Right atrium auricular region (tissue), 2 donors: ENCODE measurements at regions not wholly inside any gene's neighbourhood (a gene's known extent, or its start where the extent isn't known, plus 50 kb on each side); places are given as distances from the start of the nearest gene placed in this dataset.

Experiments used
- DNase-seq: peaks from one replicate; pipeline ENCODE4 v3.0.0-alpha.2; 2019; ENCODE audit warnings: low spot score
- H3K27ac ChIP-seq, 2 donors: fragments of 200-600 bp; sonication (generic); 1 replicate in 1 of 2; 2 replicates in 1 of 2; pipeline ENCODE4 v1.5.1; 2016 to 2019
- H3K27me3 ChIP-seq, 2 donors: fragments of 200-600 bp; sonication (generic); one replicate each; pipeline versions ENCODE4 v1.5.1 to v1.6.0; 2017 to 2019
- H3K36me3 ChIP-seq: fragments of 200-600 bp; sonication (generic); one replicate; pipeline ENCODE4 v1.5.1; 2016
- H3K4me1 ChIP-seq, 2 donors: fragments of 200-600 bp; sonication (generic); one replicate each; pipeline versions ENCODE4 v1.5.1 to v1.6.0; 2017 to 2019
- H3K4me3 ChIP-seq, 2 donors: fragments of 200-600 bp; sonication (generic); 1 replicate in 1 of 2; 2 replicates in 1 of 2; pipeline ENCODE4 v1.5.1; 2017 to 2019; ENCODE audit warnings: mild to moderate bottlenecking in 1 of 2, moderate library complexity in 1 of 2
- H3K9me3 ChIP-seq, 2 donors: fragments of 200-600 bp; sonication (generic); one replicate each; pipeline ENCODE4 v1.5.1; 2019
- TF ChIP-seq, protein P1 (sequence below), 2 donors: fragments of 200-600 bp; sonication (generic); IDR thresholded peaks; one replicate each; pipeline ENCODE4 v1.5.1; 2019; ENCODE audit warnings: antibody characterized with exemption in 2 of 2

DNA sequence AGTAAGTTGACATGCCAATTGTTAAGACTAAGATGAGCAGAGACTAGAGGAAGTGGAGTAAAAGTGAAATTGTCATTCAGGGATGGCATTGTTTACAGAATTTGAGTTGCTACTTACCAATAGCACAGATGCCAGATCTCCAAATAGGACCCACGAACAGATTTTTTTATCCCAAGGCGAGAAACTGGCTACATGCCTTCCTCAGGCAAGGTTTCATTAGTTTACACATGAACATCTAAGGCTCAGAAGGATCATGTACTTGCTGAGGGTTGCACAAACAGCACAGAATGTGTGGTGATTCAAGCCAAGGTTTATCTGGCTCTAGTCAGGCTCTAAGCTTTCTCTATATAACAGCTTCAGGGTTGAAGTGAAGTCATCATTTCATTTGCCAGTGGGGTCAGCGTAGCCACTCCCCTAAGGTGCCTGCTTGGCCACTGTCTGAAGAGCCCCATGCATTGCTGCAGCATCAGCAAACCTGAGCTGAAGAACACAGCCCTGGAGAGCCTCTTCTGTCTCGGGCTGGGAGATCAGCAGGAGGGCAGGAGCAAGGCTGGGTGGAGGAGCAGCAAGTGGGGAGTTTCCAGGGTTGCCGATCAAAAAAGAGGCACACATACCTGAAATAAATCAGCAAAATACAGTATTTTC lies 193.0 kb upstream of the LCORL start:
- no peak for DNase-seq

GRCh38 chr4:18213576-18214198 lies 192.1 kb upstream of the LCORL start:
- DNase-seq, result no peak
- TF ChIP-seq, protein P1, sequence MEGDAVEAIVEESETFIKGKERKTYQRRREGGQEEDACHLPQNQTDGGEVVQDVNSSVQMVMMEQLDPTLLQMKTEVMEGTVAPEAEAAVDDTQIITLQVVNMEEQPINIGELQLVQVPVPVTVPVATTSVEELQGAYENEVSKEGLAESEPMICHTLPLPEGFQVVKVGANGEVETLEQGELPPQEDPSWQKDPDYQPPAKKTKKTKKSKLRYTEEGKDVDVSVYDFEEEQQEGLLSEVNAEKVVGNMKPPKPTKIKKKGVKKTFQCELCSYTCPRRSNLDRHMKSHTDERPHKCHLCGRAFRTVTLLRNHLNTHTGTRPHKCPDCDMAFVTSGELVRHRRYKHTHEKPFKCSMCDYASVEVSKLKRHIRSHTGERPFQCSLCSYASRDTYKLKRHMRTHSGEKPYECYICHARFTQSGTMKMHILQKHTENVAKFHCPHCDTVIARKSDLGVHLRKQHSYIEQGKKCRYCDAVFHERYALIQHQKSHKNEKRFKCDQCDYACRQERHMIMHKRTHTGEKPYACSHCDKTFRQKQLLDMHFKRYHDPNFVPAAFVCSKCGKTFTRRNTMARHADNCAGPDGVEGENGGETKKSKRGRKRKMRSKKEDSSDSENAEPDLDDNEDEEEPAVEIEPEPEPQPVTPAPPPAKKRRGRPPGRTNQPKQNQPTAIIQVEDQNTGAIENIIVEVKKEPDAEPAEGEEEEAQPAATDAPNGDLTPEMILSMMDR (IDR thresholded peaks at IDR 0.05), result no peak

More for the DNA sequence above, 193.0 kb upstream of the LCORL start:
- H3K36me3 ChIP-seq, result no peaks in the 10 kb centered on the region
- TF ChIP-seq, protein P1 (IDR thresholded peaks at IDR 0.05), result no peak
- peaks cover 0 to 4% of the 10 kb centered on the region in 2 donors for H3K9me3 ChIP-seq
- H3K4me3 ChIP-seq, result no peak overlapping the region
- no peak overlapping the region for H3K27ac ChIP-seq
- H3K27me3 ChIP-seq, result no peaks in the 10 kb centered on the region
- no peaks in the 10 kb centered on the region for H3K4me1 ChIP-seq

DNA sequence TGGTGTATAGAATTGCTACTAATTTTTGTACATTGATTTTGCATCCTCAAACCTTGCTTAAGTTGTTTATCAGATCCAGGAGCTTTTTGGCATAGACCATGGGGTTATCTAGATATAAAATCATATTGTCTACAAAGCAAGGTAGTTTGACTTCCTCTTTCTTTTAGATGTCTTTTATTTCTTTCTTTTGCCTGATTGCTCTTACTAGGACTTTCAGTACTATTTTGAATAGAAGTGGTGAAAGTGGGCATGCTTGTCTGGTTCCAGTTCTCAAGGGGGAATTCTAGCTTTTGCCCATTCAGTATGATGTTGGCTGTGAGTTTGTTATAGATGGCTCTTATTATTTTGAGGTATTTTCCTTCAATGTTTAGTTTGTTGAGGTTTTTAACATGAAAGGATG lies 187.9 kb upstream of the LCORL start:
- H3K4me1 ChIP-seq, result no peaks in the 10 kb centered on the region
- no peaks in the 10 kb centered on the region for H3K36me3 ChIP-seq
- TF ChIP-seq, protein P1 (IDR thresholded peaks at IDR 0.05), result no peak
- H3K27me3 ChIP-seq, result no peaks in the 10 kb centered on the region
- no peak overlapping the region for H3K4me3 ChIP-seq
- H3K9me3 ChIP-seq, result no peaks in the 10 kb centered on the region
- DNase-seq, result no peak
- H3K27ac ChIP-seq, result no peak overlapping the region

More at GRCh38 chr4:18213576-18214198, 192.1 kb upstream of the LCORL start:
- no peak overlapping the region for H3K4me3 ChIP-seq
- peaks cover 0 to 4% of the 10 kb centered on the region in 2 donors for H3K9me3 ChIP-seq
- no peak overlapping the region for H3K27ac ChIP-seq
- no peaks in the 10 kb centered on the region for H3K4me1 ChIP-seq
- no peaks in the 10 kb centered on the region for H3K27me3 ChIP-seq
- H3K36me3 ChIP-seq, result no peaks in the 10 kb centered on the region

- no peak for DNase-seq
- Histone ChIP-seq H3K4me1 (no peaks in the 10 kb centered on the region), H3K27ac (no peak overlapping the region), H3K9me3 (no peaks in the 10 kb centered on the region), H3K36me3 (no peaks in the 10 kb centered on the region), H3K27me3 (no peaks in the 10 kb centered on the region), H3K4me3 (no peak overlapping the region)
- TF ChIP-seq, protein P1 (IDR thresholded peaks at IDR 0.05), result no peak
Observed at GRCh38 chr4:18203966-18204365, 182.4 kb upstream of the LCORL start.

GRCh38 chr4:18202486-18202885 lies 180.9 kb upstream of the LCORL start:
- Histone ChIP-seq H3K4me3 (no peak overlapping the region), H3K9me3 (no peaks in the 10 kb centered on the region), H3K27me3 (no peaks in the 10 kb centered on the region), H3K36me3 (no peaks in the 10 kb centered on the region), H3K27ac (no peak overlapping the region), H3K4me1 (no peaks in the 10 kb centered on the region)
- TF ChIP-seq, protein P1 (IDR thresholded peaks at IDR 0.05), result no peak
- DNase-seq, result no peak
